GM12878 (cell line): ENCODE measurements at regions not wholly inside any gene's neighbourhood (a gene's known extent, or its start where the extent isn't known, plus 50 kb on each side); places are given as distances from the start of the nearest gene placed in this dataset.

Source experiments
- ATAC-seq: fragments of 200-7000 bp; cut with Tn5 transposase; 3 replicates; pipeline ENCODE4 v1.9.1; 2020; ENCODE audit warnings: mild to moderate bottlenecking, moderate library complexity
- BruUV-seq: library from RNA; stranded (reverse); fragments of 400-500 nt; replicated peaks from 2 replicates; lab custom pipeline; 2021; lab: Mats Ljungman, UMichigan
- CTCF ChIA-PET: fragments of 300-600 bp; sonication (Branson Sonifier 250); formaldehyde crosslinking; extraction: SDS; loops from one replicate; lab custom pipeline; 2021; ENCODE audit warnings: inconsistent platforms; lab: Yijun Ruan, JAX
- POLR2A ChIA-PET: fragments of 350-600 bp; formaldehyde crosslinking; extraction: SDS; loops from one replicate; lab custom pipeline; 2021; ENCODE audit warnings: inconsistent platforms; lab: Charles Lee
- RAD21 ChIA-PET: fragments of 300-600 bp; sonication (Branson Sonifier 250); formaldehyde crosslinking; loops from one replicate; lab custom pipeline; 2023; ENCODE audit warnings: antibody characterized with exemption; ENCODE audit not compliant: unreplicated experiment; lab: Charles Lee
- SMC1A ChIA-PET: fragments of 300-600 bp; sonication (Branson Sonifier 250); formaldehyde crosslinking; loops from one replicate; lab custom pipeline; 2023; ENCODE audit not compliant: unreplicated experiment, uncharacterized antibody; lab: Charles Lee
- DNase-seq: peaks from one replicate; pipeline ENCODE4 v3.0.0-alpha.2; 2011; ENCODE audit warnings: low read depth, low spot score
- FAIRE-seq: peaks from 3 replicates; lab custom pipeline; 2011; peaks lifted over from hg19 to GRCh38; lab: Jason Lieb, UNC
- H2AFZ ChIP-seq: 2 replicates; pipeline ENCODE4 v1.6.0; 2011; ENCODE audit warnings: low read depth, low read length, control low read depth; ENCODE audit not compliant: control insufficient read depth
- H3K27ac ChIP-seq: 2 replicates; pipeline ENCODE4 v1.5.1; 2011; ENCODE audit warnings: control low read depth; ENCODE audit not compliant: control insufficient read depth, insufficient read depth
- H3K27me3 ChIP-seq, 2 experiments: replicated peaks in 1 of 2; 2 replicates each; pipeline versions ENCODE4 v1.6.0 to v1.6.1; 2011; ENCODE audit warnings: low read length in 1 of 2; ENCODE audit not compliant: control insufficient read depth in 2 of 2, insufficient read depth in 2 of 2
- H3K36me3 ChIP-seq, 2 experiments: 2 replicates each; pipeline ENCODE4 v1.5.1; 2011; ENCODE audit warnings: low read length in 1 of 2; ENCODE audit not compliant: control insufficient read depth in 2 of 2, insufficient read depth in 2 of 2
- H3K4me1 ChIP-seq: 2 replicates; pipeline ENCODE4 v1.6.1; 2011; ENCODE audit warnings: mild to moderate bottlenecking, low read length, moderate library complexity, mixed read lengths; ENCODE audit not compliant: control insufficient read depth, insufficient read depth
- H3K4me2 ChIP-seq: 2 replicates; pipeline ENCODE4 v1.6.0; 2011; ENCODE audit warnings: control low read depth; ENCODE audit not compliant: control insufficient read depth, insufficient read depth
- H3K4me3 ChIP-seq: fragments of 200-600 bp; sonication (generic); 2 replicates; pipeline ENCODE4 v1.5.1; 2016
- H3K79me2 ChIP-seq: 2 replicates; pipeline ENCODE4 v1.6.0; 2011; ENCODE audit warnings: low read length; ENCODE audit not compliant: control insufficient read depth, insufficient read depth
- H3K9ac ChIP-seq: 2 replicates; pipeline ENCODE4 v1.8.0; 2011; ENCODE audit warnings: low read length, control low read depth, mixed read lengths; ENCODE audit not compliant: control insufficient read depth, insufficient read depth
- H3K9me3 ChIP-seq: replicated peaks from 3 replicates; pipeline ENCODE4 v1.5.1; 2011; ENCODE audit warnings: mild to moderate bottlenecking, low read length; ENCODE audit not compliant: control insufficient read depth, insufficient read depth
- H4K20me1 ChIP-seq: 2 replicates; pipeline ENCODE4 v1.6.0; 2011; ENCODE audit not compliant: control insufficient read depth, insufficient read depth
- CEBPB ChIP-seq, 2 experiments: fragments of 150-350 bp in 1 of 2; IDR thresholded peaks; 2 replicates each; pipeline ENCODE4 v1.6.1; 2012 to 2014; ENCODE audit warnings: low read depth in 2 of 2, low read length in 2 of 2, borderline replicate concordance in 1 of 2, inconsistent platforms in 1 of 2
- HDAC6 ChIP-seq: fragments of 200-600 bp; sonication (generic); IDR thresholded peaks from one replicate; pipeline ENCODE4 v1.8.0; 2017; ENCODE audit warnings: antibody characterized with exemption; ENCODE audit not compliant: unreplicated experiment
- MYC ChIP-seq: IDR thresholded peaks from 2 replicates; pipeline ENCODE4 v1.6.1; 2011; ENCODE audit warnings: mild to moderate bottlenecking, low read length, moderate library complexity, inconsistent platforms; ENCODE audit not compliant: insufficient read depth, insufficient replicate concordance, insufficient read length, severe bottlenecking
- WGBS: methylation state at CpG from one replicate; pipeline ENCODE4 v1.1.6; 2016; ENCODE audit warnings: low lambda C conversion rate; ENCODE audit not compliant: insufficient replicate concordance, insufficient coverage; ENCODE audit errors: missing lambda C conversion rate; 5-methylcytosine and 5-hydroxymethylcytosine counted together
- in situ Hi-C: fragments of 300-500 bp; cut with MboI; formaldehyde crosslinking; loops from 9 replicates; pipeline ENCODE4 v1.14.3; 2018; ENCODE audit warnings: mixed read lengths
- intact Hi-C: fragments of 100-400 bp; cut with micrococcal nuclease; formaldehyde crosslinking; loops from one replicate; pipeline ENCODE4 v1.14.2; 2022; ENCODE audit not compliant: unreplicated experiment
- TF ChIP-seq, protein P1 (sequence below): IDR thresholded peaks from 2 replicates; pipeline ENCODE4 v1.6.1; 2011; ENCODE audit warnings: borderline replicate concordance, low read depth, mild to moderate bottlenecking, moderate library complexity, mixed read lengths, low read length; ENCODE audit not compliant: insufficient read depth; ENCODE audit errors: extremely low read length
- TF ChIP-seq, protein P2 (sequence below): IDR thresholded peaks from 2 replicates; pipeline ENCODE4 v1.6.1; 2012; ENCODE audit warnings: low read depth, low read length, improper control_type of control experiment
- TF ChIP-seq, protein P3 (sequence below), 3 experiments: IDR thresholded peaks in 2 of 3; conservative IDR thresholded peaks in 1 of 3; 2 replicates each; pipeline ENCODE4 v1.5.1; 2011; ENCODE audit warnings: low read depth in 3 of 3, low read length in 3 of 3, mild to moderate bottlenecking in 3 of 3, control low read depth in 2 of 3, moderate library complexity in 2 of 3, inconsistent platforms in 1 of 3, mixed read lengths in 1 of 3; ENCODE audit not compliant: control insufficient read depth in 2 of 3, insufficient read depth in 1 of 3; ENCODE audit errors: extremely low read depth in 1 of 3

DNA sequence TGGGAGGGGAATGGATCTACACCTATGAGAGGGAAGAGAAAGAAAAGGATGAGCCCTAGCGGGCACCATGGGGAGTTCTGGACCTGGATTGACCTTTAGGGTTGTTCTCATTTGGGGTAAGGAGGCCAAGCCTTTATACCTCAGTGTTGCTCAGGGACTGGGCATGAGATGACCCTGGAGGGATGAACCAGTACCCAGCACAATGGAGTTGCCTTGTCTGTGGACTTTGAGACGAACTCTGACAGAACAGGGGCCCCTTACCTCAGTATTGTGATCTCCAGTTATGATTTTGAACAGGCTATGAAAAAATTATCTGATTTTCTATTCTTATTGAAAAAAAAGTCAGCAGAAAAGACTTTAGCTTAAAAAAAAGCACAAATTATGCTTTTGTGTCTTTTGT, 88.6 kb downstream of the FOXA2 start:
- in situ Hi-C loops (no loop called here), intact Hi-C loops (no loop called here)
- CTCF ChIA-PET = no interaction called here
- Histone ChIP-seq H3K9me3 (no peaks in the 10 kb centered on the region), H3K4me3 (no peak overlapping the region), H2AFZ (no peak overlapping the region), H3K36me3 (no peaks in the 10 kb centered on the region), H3K27me3 (no peaks in the 10 kb centered on the region), H3K27ac (no peak overlapping the region), H3K79me2 (no peaks in the 10 kb centered on the region), H3K4me1 (no peaks in the 10 kb centered on the region), H4K20me1 (no peaks in the 10 kb centered on the region), H3K9ac (no peak overlapping the region), H3K4me2 (no peak overlapping the region)
- FAIRE-seq (no peak), DNase-seq (no peak), ATAC-seq (no peak)
- RAD21 ChIA-PET = no interaction called here
- TF ChIP-seq MYC = no peak
- TF ChIP-seq HDAC6 = no peak
- no peak for TF ChIP-seq CEBPB (IDR thresholded peaks at IDR 0.05; ENCODE audit: borderline replicate concordance in 1 of 2, low read depth in 2 of 2, low read length in 2 of 2)
- TF ChIP-seq, protein P1, sequence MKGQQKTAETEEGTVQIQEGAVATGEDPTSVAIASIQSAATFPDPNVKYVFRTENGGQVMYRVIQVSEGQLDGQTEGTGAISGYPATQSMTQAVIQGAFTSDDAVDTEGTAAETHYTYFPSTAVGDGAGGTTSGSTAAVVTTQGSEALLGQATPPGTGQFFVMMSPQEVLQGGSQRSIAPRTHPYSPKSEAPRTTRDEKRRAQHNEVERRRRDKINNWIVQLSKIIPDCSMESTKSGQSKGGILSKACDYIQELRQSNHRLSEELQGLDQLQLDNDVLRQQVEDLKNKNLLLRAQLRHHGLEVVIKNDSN = no peak
- TF ChIP-seq, protein P2, sequence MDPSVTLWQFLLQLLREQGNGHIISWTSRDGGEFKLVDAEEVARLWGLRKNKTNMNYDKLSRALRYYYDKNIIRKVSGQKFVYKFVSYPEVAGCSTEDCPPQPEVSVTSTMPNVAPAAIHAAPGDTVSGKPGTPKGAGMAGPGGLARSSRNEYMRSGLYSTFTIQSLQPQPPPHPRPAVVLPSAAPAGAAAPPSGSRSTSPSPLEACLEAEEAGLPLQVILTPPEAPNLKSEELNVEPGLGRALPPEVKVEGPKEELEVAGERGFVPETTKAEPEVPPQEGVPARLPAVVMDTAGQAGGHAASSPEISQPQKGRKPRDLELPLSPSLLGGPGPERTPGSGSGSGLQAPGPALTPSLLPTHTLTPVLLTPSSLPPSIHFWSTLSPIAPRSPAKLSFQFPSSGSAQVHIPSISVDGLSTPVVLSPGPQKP = no peak
- TF ChIP-seq, protein P3, sequence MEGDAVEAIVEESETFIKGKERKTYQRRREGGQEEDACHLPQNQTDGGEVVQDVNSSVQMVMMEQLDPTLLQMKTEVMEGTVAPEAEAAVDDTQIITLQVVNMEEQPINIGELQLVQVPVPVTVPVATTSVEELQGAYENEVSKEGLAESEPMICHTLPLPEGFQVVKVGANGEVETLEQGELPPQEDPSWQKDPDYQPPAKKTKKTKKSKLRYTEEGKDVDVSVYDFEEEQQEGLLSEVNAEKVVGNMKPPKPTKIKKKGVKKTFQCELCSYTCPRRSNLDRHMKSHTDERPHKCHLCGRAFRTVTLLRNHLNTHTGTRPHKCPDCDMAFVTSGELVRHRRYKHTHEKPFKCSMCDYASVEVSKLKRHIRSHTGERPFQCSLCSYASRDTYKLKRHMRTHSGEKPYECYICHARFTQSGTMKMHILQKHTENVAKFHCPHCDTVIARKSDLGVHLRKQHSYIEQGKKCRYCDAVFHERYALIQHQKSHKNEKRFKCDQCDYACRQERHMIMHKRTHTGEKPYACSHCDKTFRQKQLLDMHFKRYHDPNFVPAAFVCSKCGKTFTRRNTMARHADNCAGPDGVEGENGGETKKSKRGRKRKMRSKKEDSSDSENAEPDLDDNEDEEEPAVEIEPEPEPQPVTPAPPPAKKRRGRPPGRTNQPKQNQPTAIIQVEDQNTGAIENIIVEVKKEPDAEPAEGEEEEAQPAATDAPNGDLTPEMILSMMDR (IDR thresholded peaks at IDR 0.05 in 2 of 3, conservative IDR thresholded peaks at IDR 0.05 in 1 of 3; ENCODE audit: control insufficient read depth in 2 of 3, extremely low read depth in 1 of 3, insufficient read depth in 1 of 3, low read depth in 3 of 3, low read length in 3 of 3) = no peak
- SMC1A ChIA-PET = no interaction called here
- POLR2A ChIA-PET = no interaction called here
- no TSS peak for BruUV-seq
- WGBS = 5% methylated on average over 2 of the region's 2 CpGs
